ENCODE measurements at regions not wholly inside any gene's neighbourhood (a gene's known extent, or its start where the extent isn't known, plus 50 kb on each side); places are given as distances from the start of the nearest gene placed in this dataset.
"Not testable (repeated sequence)": the region's sequence is repeated elsewhere in the genome, so short reads cannot be mapped to it uniquely, and the experiment has no call there.

GRCh38 chr4:9685692-9686091 lies 95.7 kb upstream of the DRD5 start:
- no peak for TF ChIP-seq CTCF (IDR thresholded peaks at IDR 0.05; ENCODE audit: extremely low read depth, insufficient read depth, missing control alignments)
- in situ Hi-C loops (cut with MboI; ENCODE audit: low pct_unique_long_range_greater_than_20kb, low sequenced_read_pairs, unreplicated experiment) = no loop called here
- no peak for DNase-seq (ENCODE audit: low spot score)

- DNase-seq (ENCODE audit: low spot score); in situ Hi-C loops (cut with MboI; ENCODE audit: low pct_unique_long_range_greater_than_20kb, low sequenced_read_pairs, unreplicated experiment): not testable (repeated sequence)
Measured at GRCh38 chr4:9690636-9691237, 90.7 kb upstream of the DRD5 start.

- in situ Hi-C loops (cut with MboI; ENCODE audit: low pct_unique_long_range_greater_than_20kb, low sequenced_read_pairs, unreplicated experiment) = no loop called here
- no peak for TF ChIP-seq CTCF (IDR thresholded peaks at IDR 0.05; ENCODE audit: extremely low read depth, insufficient read depth, missing control alignments)
- DNase-seq (ENCODE audit: low spot score) = peak; percentile 91
Measured at GRCh38 chr4:9691238-9692065, 90.0 kb upstream of the DRD5 start.

GRCh38 chr4:9692791-9693491 lies 88.5 kb upstream of the DRD5 start:
- in situ Hi-C loops (cut with MboI; ENCODE audit: low pct_unique_long_range_greater_than_20kb, low sequenced_read_pairs, unreplicated experiment); DNase-seq (ENCODE audit: low spot score): not testable (repeated sequence)

- DNase-seq (ENCODE audit: low spot score); in situ Hi-C loops (cut with MboI; ENCODE audit: low pct_unique_long_range_greater_than_20kb, low sequenced_read_pairs, unreplicated experiment): not testable (repeated sequence)
Measured at GRCh38 chr4:9694403-9694802, 87.0 kb upstream of the DRD5 start.

- peak; percentile 22 for TF ChIP-seq CTCF (IDR thresholded peaks at IDR 0.05; ENCODE audit: extremely low read depth, insufficient read depth, missing control alignments)
- in situ Hi-C loops (cut with MboI; ENCODE audit: low pct_unique_long_range_greater_than_20kb, low sequenced_read_pairs, unreplicated experiment); DNase-seq (ENCODE audit: low spot score): not testable (repeated sequence)
Measured at GRCh38 chr4:9695994-9696393, 85.4 kb upstream of the DRD5 start.

- in situ Hi-C loops (cut with MboI; ENCODE audit: low pct_unique_long_range_greater_than_20kb, low sequenced_read_pairs, unreplicated experiment) = not testable (repeated sequence)
Measured at GRCh38 chr4:9696561-9696960, 84.9 kb upstream of the DRD5 start.

GRCh38 chr4:9702019-9702418 lies 79.4 kb upstream of the DRD5 start:
- DNase-seq (ENCODE audit: low spot score); in situ Hi-C loops (cut with MboI; ENCODE audit: low pct_unique_long_range_greater_than_20kb, low sequenced_read_pairs, unreplicated experiment): not testable (repeated sequence)

More at GRCh38 chr4:9696561-9696960, 84.9 kb upstream of the DRD5 start:
- DNase-seq (ENCODE audit: low spot score) = not testable (repeated sequence)

- in situ Hi-C loops (cut with MboI; ENCODE audit: low pct_unique_long_range_greater_than_20kb, low sequenced_read_pairs, unreplicated experiment); DNase-seq (ENCODE audit: low spot score): not testable (repeated sequence)
Measured at GRCh38 chr4:9702696-9703095, 78.7 kb upstream of the DRD5 start.

Measured in GM13977 (cell line).